Vagina (tissue), 2 donors: ENCODE measurements at regions not wholly inside any gene's neighbourhood (a gene's known extent, or its start where the extent isn't known, plus 50 kb on each side); places are given as distances from the start of the nearest gene placed in this dataset.

Source experiments
- CTCF ChIP-seq, 3 experiments: fragments of 450-650 bp in 2 of 3; fragments of 200-600 bp in 1 of 3; sonication (generic) in 1 of 3; IDR thresholded peaks; one replicate each; pipeline ENCODE4 v1.5.1; 2017 to 2019; ENCODE audit warnings: antibody characterized with exemption in 3 of 3, mild to moderate bottlenecking in 2 of 3, moderate library complexity in 2 of 3
- POLR2AphosphoS5 ChIP-seq, 2 donors: sonication (generic); formaldehyde crosslinking; IDR thresholded peaks; one replicate each; pipeline ENCODE4 v1.9.0; 2017; ENCODE audit warnings: antibody characterized with exemption in 2 of 2, mild to moderate bottlenecking in 2 of 2, low read depth in 1 of 2; ENCODE audit not compliant: insufficient read depth in 1 of 2

- TF ChIP-seq POLR2AphosphoS5 (IDR thresholded peaks at IDR 0.05; ENCODE audit: insufficient read depth in 1 of 2, low read depth in 1 of 2) (no peak), CTCF (IDR thresholded peaks at IDR 0.05) (no peak)
Measured at GRCh38 chr12:31855427-31855826, 103.8 kb upstream of the RESF1 start.
